HG03521 (cell line): ENCODE measurements at regions not wholly inside any gene's neighbourhood (a gene's known extent, or its start where the extent isn't known, plus 50 kb on each side); places are given as distances from the start of the nearest gene placed in this dataset.
"Not testable (repeated sequence)": the region's sequence is repeated elsewhere in the genome, so short reads cannot be mapped to it uniquely, and the experiment has no call there.

Source experiments
- ATAC-seq: cut with Tn5 transposase; IDR thresholded peaks from one replicate; pipeline ENCODE4 v1.9.1; 2021; ENCODE audit warnings: mild to moderate bottlenecking, moderate library complexity; ENCODE audit not compliant: unreplicated experiment

- ATAC-seq, result no peak
Measured at GRCh38 chr18:65671621-65672415, 79.0 kb upstream of the CDH7 start.

- not testable (repeated sequence) for ATAC-seq
Measured at GRCh38 chr18:65670145-65670544, 80.7 kb upstream of the CDH7 start.

GRCh38 chr18:65661391-65661790, 89.4 kb upstream of the CDH7 start:
- no peak for ATAC-seq

GRCh38 chr18:65659912-65660311, 90.9 kb upstream of the CDH7 start:
- ATAC-seq, result no peak

DNA sequence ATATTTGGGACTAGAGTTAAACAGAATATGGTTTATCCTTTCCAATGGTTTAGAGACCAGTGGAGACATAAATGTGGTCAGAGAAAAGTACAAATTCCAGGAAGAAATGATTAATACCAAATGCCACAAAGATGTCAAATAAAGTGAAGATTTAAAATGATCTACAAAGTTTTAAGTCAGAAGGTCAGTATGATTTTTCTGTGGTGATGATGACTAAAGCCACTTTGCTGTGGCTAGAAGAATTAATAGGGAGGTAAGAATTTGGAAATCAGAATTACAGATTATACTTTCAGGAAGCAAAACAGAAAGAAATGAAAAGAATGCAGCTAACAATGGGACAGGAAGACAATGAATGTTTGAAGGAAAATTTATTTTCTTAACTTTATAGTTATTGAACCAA, 91.5 kb upstream of the CDH7 start:
- ATAC-seq, result no peak

DNA sequence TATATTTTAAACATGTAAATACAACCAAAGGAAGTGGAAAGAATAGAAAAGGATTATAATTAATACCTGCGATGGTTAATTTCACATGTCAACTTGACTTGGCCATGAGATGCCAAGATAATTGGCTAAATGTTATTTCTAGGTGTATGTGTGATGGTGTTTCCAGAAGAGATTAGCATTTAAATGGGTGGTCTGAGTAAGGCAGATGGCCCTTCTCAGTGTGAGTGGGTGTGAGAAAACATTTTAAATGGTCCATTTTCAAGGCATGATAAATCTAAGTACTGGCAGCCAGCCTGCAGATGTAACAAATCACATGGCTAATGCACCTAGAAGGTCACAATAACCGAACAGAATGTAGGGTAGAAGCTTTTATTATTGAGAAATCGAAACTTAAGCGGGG, 99.6 kb upstream of the CDH7 start:
- ATAC-seq, result no peak

GRCh38 chr18:65632236-65632635, 118.6 kb upstream of the CDH7 start:
- no peak for ATAC-seq

- ATAC-seq, result no peak
Measured at GRCh38 chr18:65631766-65632165, 119.0 kb upstream of the CDH7 start.

DNA sequence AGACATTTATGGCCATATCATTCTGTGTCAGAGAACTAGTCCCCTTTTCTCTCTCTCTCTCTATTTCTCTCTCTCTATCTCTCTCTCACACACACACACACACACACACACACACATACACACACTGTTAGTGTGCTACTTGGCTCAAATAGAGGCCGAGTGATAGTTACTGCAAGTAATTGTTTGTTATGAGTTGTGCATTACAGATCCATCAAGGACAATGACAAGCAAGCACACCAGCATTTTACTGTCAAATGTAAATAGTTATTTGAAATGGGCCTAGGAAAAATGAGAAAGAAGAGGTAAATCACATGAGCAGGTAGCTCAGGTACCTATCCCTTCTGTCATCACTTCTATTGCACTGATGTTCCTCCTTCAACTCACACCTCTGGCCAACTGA, 122.4 kb upstream of the CDH7 start:
- ATAC-seq, result no peak

- ATAC-seq, result no peak
Measured at GRCh38 chr18:65623676-65624075, 127.1 kb upstream of the CDH7 start.

DNA sequence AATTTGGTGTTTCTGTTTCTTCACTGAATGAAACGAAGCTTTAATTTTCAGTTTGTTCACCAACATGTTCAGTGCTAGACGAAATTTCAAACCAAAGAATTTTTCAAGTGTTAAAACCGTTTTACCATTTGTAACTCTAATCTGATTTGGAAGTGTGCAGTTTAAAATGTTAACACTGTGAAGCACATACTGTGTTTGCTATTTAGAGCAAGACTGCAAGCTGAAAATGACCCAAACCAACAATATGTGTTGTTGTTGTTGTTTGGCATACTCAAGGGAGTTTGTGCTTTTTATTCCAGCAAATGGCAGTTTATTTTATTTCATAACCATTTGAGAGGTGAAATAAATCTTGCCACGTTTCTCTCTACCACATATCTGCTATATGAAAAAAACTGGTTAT, 128.4 kb upstream of the CDH7 start:
- ATAC-seq, result no peak

DNA sequence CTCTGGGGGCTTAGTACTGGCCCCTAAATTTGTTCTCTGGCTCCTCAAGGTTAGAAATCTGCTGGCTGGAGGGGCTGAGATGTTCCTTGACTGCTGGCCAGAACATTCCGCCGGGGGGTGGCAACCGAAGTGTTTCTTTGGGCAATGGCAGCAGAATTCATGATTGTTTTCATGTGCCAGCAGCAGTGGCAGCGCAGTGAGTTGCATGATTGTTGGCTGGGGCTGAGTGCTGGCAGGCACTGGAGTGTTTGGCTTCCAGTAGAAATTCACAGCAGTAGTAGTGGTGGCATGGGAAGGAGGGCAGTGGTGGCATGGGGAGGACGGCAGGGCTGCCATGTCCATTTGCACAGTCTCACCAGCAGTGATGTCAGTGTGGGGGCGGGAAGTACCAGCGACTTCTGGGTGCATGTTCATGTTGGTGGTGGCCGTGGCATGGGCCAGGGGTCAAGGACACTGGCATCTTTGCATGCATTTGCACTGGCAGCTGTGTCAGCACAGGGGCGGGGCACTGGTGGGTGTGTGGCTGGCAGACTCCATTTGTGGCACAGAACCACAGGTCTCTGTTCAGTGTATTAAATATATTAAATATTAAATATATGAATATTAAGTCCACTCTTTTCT, 130.6 kb upstream of the CDH7 start:
- no peak for ATAC-seq

GRCh38 chr18:65610939-65611338, 139.9 kb upstream of the CDH7 start:
- ATAC-seq, result no peak

- ATAC-seq, result no peak
Measured at GRCh38 chr18:65608471-65608870, 142.3 kb upstream of the CDH7 start.

- ATAC-seq, result no peak
Measured at GRCh38 chr18:65607161-65607560, 143.7 kb upstream of the CDH7 start.

DNA sequence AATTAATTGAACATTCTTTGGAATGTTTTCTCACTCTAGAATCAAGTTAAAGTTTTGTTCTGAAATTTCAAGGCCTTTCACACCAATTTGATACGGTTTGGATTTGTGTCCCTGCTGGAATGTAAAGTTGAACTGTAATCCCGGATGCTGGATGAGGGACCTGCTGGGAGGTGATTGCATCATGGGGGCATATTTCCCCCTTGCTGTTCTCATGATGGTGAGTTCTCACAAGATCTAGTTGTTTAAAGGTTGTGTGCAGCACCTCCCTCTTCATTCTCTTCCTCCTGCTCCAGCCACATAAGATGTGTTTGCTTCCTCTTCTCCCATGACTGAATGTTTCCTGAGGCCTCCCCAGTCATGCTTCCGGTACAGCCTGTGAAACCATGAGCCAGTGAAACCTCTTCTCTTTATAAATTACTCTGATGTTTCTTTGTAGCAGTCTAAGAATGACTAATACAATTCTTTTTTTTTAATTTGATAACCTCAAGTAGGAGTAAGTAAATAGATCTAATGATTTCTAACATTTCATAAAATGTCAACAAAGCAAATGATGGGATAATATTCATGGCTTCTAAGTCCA, 144.2 kb upstream of the CDH7 start:
- ATAC-seq, result no peak

- ATAC-seq, result not testable (repeated sequence)
Measured at GRCh38 chr18:65605352-65605751, 145.5 kb upstream of the CDH7 start.

DNA sequence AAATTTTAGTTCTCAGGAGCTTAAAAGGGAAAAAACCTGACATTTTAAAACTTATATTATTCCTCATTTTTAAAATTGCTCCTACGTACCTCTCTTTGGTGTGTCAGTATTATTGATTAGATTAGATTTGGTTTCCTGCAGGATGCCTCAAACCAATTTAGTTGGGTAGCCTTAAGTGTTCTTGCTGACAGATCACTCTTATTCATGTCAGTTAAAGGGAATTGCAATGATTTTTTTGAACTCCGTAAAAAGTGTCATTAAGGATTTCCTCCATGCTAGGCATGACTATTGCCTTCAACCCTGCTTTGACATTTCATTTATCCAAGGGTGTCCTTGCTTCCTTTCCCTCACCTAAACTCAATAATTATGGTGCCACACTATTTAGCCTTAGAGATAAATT, 149.0 kb upstream of the CDH7 start:
- no peak for ATAC-seq

DNA sequence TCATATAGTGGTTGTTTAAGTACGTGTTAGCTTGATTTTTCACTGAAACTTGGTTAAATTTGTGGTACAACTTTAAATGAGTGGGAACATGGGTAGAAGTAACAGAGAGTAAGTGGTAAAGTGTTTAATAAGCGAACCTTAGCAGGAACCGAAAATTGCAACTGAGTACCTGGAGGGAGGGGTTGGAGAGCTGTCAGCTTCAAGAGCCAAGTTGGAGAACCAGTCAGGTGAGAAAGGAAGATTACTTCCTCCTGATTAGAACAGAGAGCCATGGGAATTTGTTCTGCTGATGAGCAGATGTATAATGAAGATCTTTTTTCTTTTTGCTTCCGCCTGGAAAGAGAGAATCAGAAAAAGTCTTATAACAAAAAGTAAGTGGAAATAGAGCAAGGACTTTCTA, 158.4 kb upstream of the CDH7 start:
- ATAC-seq, result no peak

GRCh38 chr18:65587491-65587890, 163.3 kb upstream of the CDH7 start:
- ATAC-seq, result no peak

DNA sequence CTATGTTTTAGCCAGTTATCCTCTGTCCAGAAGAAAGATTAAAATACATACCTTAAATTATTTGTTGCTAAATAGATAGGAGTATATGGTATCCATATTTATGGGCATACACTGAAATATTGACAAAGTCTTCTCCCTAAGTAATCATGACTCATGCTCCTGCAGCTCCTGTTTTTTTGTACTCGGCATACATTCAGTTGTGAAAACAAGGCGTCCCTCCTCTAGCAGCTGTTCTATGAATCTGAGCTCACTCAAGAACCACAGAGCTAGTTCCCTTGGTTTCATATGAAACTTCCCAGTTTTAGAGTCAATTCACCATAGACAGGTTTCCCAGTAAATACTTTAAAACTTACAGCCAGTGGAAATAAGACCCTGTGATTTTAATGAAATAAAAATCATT, 168.7 kb upstream of the CDH7 start:
- ATAC-seq, result not testable (repeated sequence)

GRCh38 chr18:65568866-65569265, 181.9 kb upstream of the CDH7 start:
- ATAC-seq, result no peak
